T-helper 2 cell treated with Interferon-gamma antibody and Interleukin-4, amounts not matched to agents 100 ng/mL and 5 ng/mL, for 36 hours (primary cell): ENCODE measurements at regions not wholly inside any gene's neighbourhood (a gene's known extent, or its start where the extent isn't known, plus 50 kb on each side); places are given as distances from the start of the nearest gene placed in this dataset.

ENCODE experiments used
- intact Hi-C: fragments of 100-400 bp; cut with micrococcal nuclease; formaldehyde crosslinking; loops from one replicate; pipeline ENCODE4 v1.15.1; 2023

- intact Hi-C loops: no loop called here
These were observed 324.7 kb upstream of the PIK3C3 start for GRCh38 chr18:41630232-41630886.

GRCh38 chr18:41624460-41624859, 330.6 kb upstream of the PIK3C3 start:
- intact Hi-C loops: no loop called here

- intact Hi-C loops: no loop called here
These were observed 333.9 kb upstream of the PIK3C3 start for GRCh38 chr18:41621177-41621576.

- intact Hi-C loops: no loop called here
These were observed 336.9 kb upstream of the PIK3C3 start for GRCh38 chr18:41618147-41618546.

- intact Hi-C loops: no loop called here
These were observed 337.4 kb upstream of the PIK3C3 start for GRCh38 chr18:41617647-41618046.

- intact Hi-C loops: no loop called here
These were observed 341.9 kb upstream of the PIK3C3 start for GRCh38 chr18:41613003-41613609.

- intact Hi-C loops: no loop called here
These were observed 350.1 kb upstream of the PIK3C3 start for GRCh38 chr18:41604964-41605363.

- intact Hi-C loops: no loop called here
These were observed 353.0 kb upstream of the PIK3C3 start for GRCh38 chr18:41602034-41602433.

GRCh38 chr18:41600693-41601391, 354.2 kb upstream of the PIK3C3 start:
- intact Hi-C loops: no loop called here

- intact Hi-C loops: no loop called here
These were observed 355.6 kb upstream of the PIK3C3 start for GRCh38 chr18:41599466-41599865.

GRCh38 chr18:41594582-41594981, 360.5 kb upstream of the PIK3C3 start:
- intact Hi-C loops: no loop called here

GRCh38 chr18:41593171-41593675, 361.8 kb upstream of the PIK3C3 start:
- intact Hi-C loops: no loop called here

GRCh38 chr18:41587976-41588375, 367.1 kb upstream of the PIK3C3 start:
- intact Hi-C loops: no loop called here

- intact Hi-C loops: no loop called here
These were observed 369.5 kb upstream of the PIK3C3 start for GRCh38 chr18:41585512-41585911.

GRCh38 chr18:41579185-41579584, 375.8 kb upstream of the PIK3C3 start:
- intact Hi-C loops: no loop called here

- intact Hi-C loops: no loop called here
These were observed 377.5 kb upstream of the PIK3C3 start for GRCh38 chr18:41577529-41577928.

- intact Hi-C loops: no loop called here
These were observed 378.4 kb upstream of the PIK3C3 start for GRCh38 chr18:41576643-41577042.

- intact Hi-C loops: no loop called here
These were observed 385.2 kb upstream of the PIK3C3 start for GRCh38 chr18:41569867-41570266.

GRCh38 chr18:41561961-41562360, 393.1 kb upstream of the PIK3C3 start:
- intact Hi-C loops: no loop called here

- intact Hi-C loops: no loop called here
These were observed 396.3 kb upstream of the PIK3C3 start for GRCh38 chr18:41558715-41559114.

GRCh38 chr18:41553716-41554115, 401.3 kb upstream of the PIK3C3 start:
- intact Hi-C loops: no loop called here

GRCh38 chr18:41548521-41549260, 406.3 kb upstream of the PIK3C3 start:
- intact Hi-C loops: no loop called here
